IMR-90 (cell line): ENCODE measurements at regions not wholly inside any gene's neighbourhood (a gene's known extent, or its start where the extent isn't known, plus 50 kb on each side); places are given as distances from the start of the nearest gene placed in this dataset.

ENCODE experiments used
- ATAC-seq: fragments of 200-7000 bp; cut with Tn5 transposase; 2 replicates; pipeline ENCODE4 v1.9.1; 2020; ENCODE audit warnings: low read depth, mild to moderate bottlenecking, moderate library complexity
- BruUV-seq: library from RNA; stranded (reverse); fragments of 400-500 nt; replicated peaks from 2 replicates; lab custom pipeline; 2021; lab: Mats Ljungman, UMichigan
- CTCF ChIA-PET: fragments of 300-600 bp; formaldehyde crosslinking; extraction: SDS; loops from one replicate; lab custom pipeline; 2021; ENCODE audit warnings: antibody characterized with exemption; lab: Yijun Ruan, JAX
- POLR2A ChIA-PET: fragments of 300-600 bp; sonication (Branson Sonifier 250); formaldehyde crosslinking; loops from one replicate; lab custom pipeline; 2022; ENCODE audit warnings: antibody characterized with exemption; ENCODE audit not compliant: unreplicated experiment; lab: Charles Lee
- DNase-seq: peaks from one replicate; pipeline ENCODE4 v3.0.0; 2013
- H2AFZ ChIP-seq: replicated peaks from 2 replicates; pipeline ENCODE3; 2013; ENCODE audit warnings: low read length, mild to moderate bottlenecking; ENCODE audit not compliant: poor library complexity
- H2AK5ac ChIP-seq: 2 replicates; pipeline ENCODE4 v1.6.1; 2013; ENCODE audit warnings: low read depth, low read length, inconsistent platforms
- H2AK9ac ChIP-seq: replicated peaks from 2 replicates; pipeline ENCODE3; 2013; ENCODE audit warnings: mild to moderate bottlenecking, low read depth, low read length, moderate library complexity; ENCODE audit not compliant: poor library complexity
- H2BK120ac ChIP-seq: 2 replicates; pipeline ENCODE4 v1.6.1; 2013; ENCODE audit warnings: low read depth, low read length, inconsistent platforms
- H2BK15ac ChIP-seq: 3 replicates; pipeline ENCODE4 v1.6.1; 2013; ENCODE audit warnings: low read depth, low read length, inconsistent platforms
- H2BK20ac ChIP-seq: 2 replicates; pipeline ENCODE4 v1.6.1; 2013; ENCODE audit warnings: low read depth, mild to moderate bottlenecking, inconsistent platforms, low read length, moderate library complexity
- H2BK5ac ChIP-seq: 2 replicates; pipeline ENCODE4 v1.6.1; 2013; ENCODE audit warnings: mild to moderate bottlenecking, low read depth, low read length, inconsistent platforms; ENCODE audit not compliant: poor library complexity, severe bottlenecking
- H3K14ac ChIP-seq: replicated peaks from 2 replicates; pipeline ENCODE4 v1.6.1; 2013; ENCODE audit warnings: low read depth, low read length, inconsistent platforms
- H3K18ac ChIP-seq: 2 replicates; pipeline ENCODE4 v1.6.1; 2013; ENCODE audit warnings: low read depth, low read length, control low read depth
- H3K23ac ChIP-seq: 2 replicates; pipeline ENCODE4 v1.6.1; 2013; ENCODE audit warnings: low read depth, low read length, inconsistent platforms
- H3K27ac ChIP-seq: 2 replicates; pipeline ENCODE4 v1.5.1; 2013; ENCODE audit warnings: mild to moderate bottlenecking, control low read depth, low read length; ENCODE audit not compliant: insufficient read depth
- H3K27me3 ChIP-seq: 2 replicates; pipeline ENCODE4 v1.6.1; 2013; ENCODE audit warnings: low read length; ENCODE audit not compliant: control insufficient read depth, insufficient read depth
- H3K36me3 ChIP-seq: 2 replicates; pipeline ENCODE4 v1.6.1; 2013; ENCODE audit warnings: low read length, mixed read lengths; ENCODE audit not compliant: control insufficient read depth, insufficient read depth
- H3K4ac ChIP-seq: 2 replicates; pipeline ENCODE4 v1.6.1; 2013; ENCODE audit warnings: low read depth, low read length, inconsistent platforms
- H3K4me1 ChIP-seq: 2 replicates; pipeline ENCODE4 v1.6.1; 2013; ENCODE audit warnings: low read length, mixed read lengths; ENCODE audit not compliant: control insufficient read depth, insufficient read depth
- H3K4me2 ChIP-seq: 2 replicates; pipeline ENCODE4 v1.6.1; 2013; ENCODE audit warnings: low read depth, mild to moderate bottlenecking, control low read depth, low read length, moderate library complexity
- H3K4me3 ChIP-seq: 2 replicates; pipeline ENCODE4 v1.5.1; 2013; ENCODE audit warnings: low read depth, mild to moderate bottlenecking, control low read depth, low read length, moderate library complexity; ENCODE audit not compliant: insufficient read depth
- H3K56ac ChIP-seq: 2 replicates; pipeline ENCODE4 v1.6.1; 2013; ENCODE audit warnings: low read length, inconsistent platforms; ENCODE audit not compliant: insufficient read depth; ENCODE audit errors: extremely low read depth
- H3K79me1 ChIP-seq, 2 experiments: 2 replicates each; pipeline ENCODE4 v1.6.1; 2013; ENCODE audit warnings: low read length in 2 of 2, inconsistent platforms in 1 of 2, low read depth in 1 of 2
- H3K9ac ChIP-seq: 2 replicates; pipeline ENCODE4 v1.6.1; 2013; ENCODE audit warnings: low read depth, low read length, control low read depth
- H3K9me1 ChIP-seq: 2 replicates; pipeline ENCODE4 v1.6.1; 2013; ENCODE audit warnings: low read length, inconsistent platforms; ENCODE audit not compliant: insufficient read depth
- H3K9me3 ChIP-seq: 2 replicates; pipeline ENCODE4 v1.6.1; 2013; ENCODE audit warnings: low read length; ENCODE audit not compliant: control insufficient read depth, insufficient read depth
- H4K20me1 ChIP-seq: 2 replicates; pipeline ENCODE4 v1.6.1; 2013; ENCODE audit warnings: low read length, inconsistent platforms; ENCODE audit not compliant: insufficient read depth
- H4K5ac ChIP-seq: 2 replicates; pipeline ENCODE4 v1.6.1; 2013; ENCODE audit warnings: mild to moderate bottlenecking, low read depth, low read length, control low read depth
- H4K8ac ChIP-seq, 2 experiments: 2 replicates each; pipeline ENCODE4 v1.6.1; 2013; ENCODE audit warnings: low read depth in 2 of 2, low read length in 2 of 2, control low read depth in 1 of 2, inconsistent platforms in 1 of 2
- H4K91ac ChIP-seq: 2 replicates; pipeline ENCODE4 v1.6.1; 2013; ENCODE audit warnings: low read depth, low read length, inconsistent platforms; ENCODE audit not compliant: insufficient read depth
- CEBPB ChIP-seq: IDR thresholded peaks from 2 replicates; pipeline ENCODE4 v1.6.1; 2012; ENCODE audit warnings: low read depth, low read length, improper control_type of control experiment
- POLR2A ChIP-seq: IDR thresholded peaks from 2 replicates; pipeline ENCODE4 v1.6.1; 2012; ENCODE audit warnings: mild to moderate bottlenecking, low read depth, low read length
- RAD21 ChIP-seq: IDR thresholded peaks from 2 replicates; pipeline ENCODE4 v1.6.1; 2012; ENCODE audit warnings: low read length, improper control_type of control experiment
- RCOR1 ChIP-seq: IDR thresholded peaks from 2 replicates; pipeline ENCODE4 v1.6.1; 2012; ENCODE audit warnings: mild to moderate bottlenecking, low read length, improper control_type of control experiment; ENCODE audit not compliant: insufficient replicate concordance
- WGBS, 2 experiments: methylation state at CpG; one replicate each; pipeline versions ENCODE4 v1.1.5 to v1.1.7; 2013; ENCODE audit warnings: missing lambda C conversion rate in 2 of 2; ENCODE audit not compliant: insufficient read length in 1 of 2; ENCODE audit errors: extremely low coverage in 2 of 2; 5-methylcytosine and 5-hydroxymethylcytosine counted together
- dilution Hi-C: fragments of 300-500 bp; cut with HindIII; formaldehyde crosslinking; loops from one replicate; pipeline ENCODE4 v1.14.3; 2018; ENCODE audit warnings: low sequenced_read_pairs; ENCODE audit not compliant: unreplicated experiment
- in situ Hi-C: fragments of 300-500 bp; cut with MboI; formaldehyde crosslinking; loops from 3 replicates; pipeline ENCODE4 v1.14.3; 2019; ENCODE audit warnings: low sequenced_read_pairs, inconsistent platforms, mixed read lengths
- intact Hi-C: fragments of 100-400 bp; cut with micrococcal nuclease; formaldehyde crosslinking; loops from 2 replicates; pipeline ENCODE4 v1.10.0; 2022

- H4K91ac ChIP-seq: peak overlapping the region; percentile 1; the same call in 1 of the 2 replicates
- H3K27ac ChIP-seq: no peak overlapping the region
- H2AFZ ChIP-seq: no peak overlapping the region
- H4K5ac ChIP-seq: no peak overlapping the region
- peaks cover 2% of the 10 kb centered on the region; the same call in 1 of the 2 replicates for H3K4me1 ChIP-seq
- H3K56ac ChIP-seq: no peak overlapping the region
- no peak overlapping the region for H3K9ac ChIP-seq
- H2AK9ac ChIP-seq: no peak overlapping the region
- no peak overlapping the region; the same call in 2 of the 3 replicates for H2BK15ac ChIP-seq
- ATAC-seq: peak; percentile 93
- no peaks in the 10 kb centered on the region for H4K20me1 ChIP-seq
- H3K18ac ChIP-seq: no peak overlapping the region
- H2AK5ac ChIP-seq: no peak overlapping the region
- peak; percentile 38 for DNase-seq
- no peaks in the 10 kb centered on the region for H3K36me3 ChIP-seq
- H3K27me3 ChIP-seq: no peaks in the 10 kb centered on the region
- no peak overlapping the region; a peak in 1 of 4 replicates for H4K8ac ChIP-seq
- H3K23ac ChIP-seq: no peak overlapping the region
- H2BK5ac ChIP-seq: peak overlapping the region; percentile 98
- H3K79me1 ChIP-seq: no peaks in the 10 kb centered on the region
- H3K4me3 ChIP-seq: no peak overlapping the region
- no peaks in the 10 kb centered on the region for H3K9me1 ChIP-seq
- H3K4me2 ChIP-seq: no peak overlapping the region
- no peak overlapping the region for H3K14ac ChIP-seq
- POLR2A ChIA-PET: no interaction called here
- peaks cover 4% of the 10 kb centered on the region for H3K9me3 ChIP-seq
- dilution Hi-C loops (no loop called here), in situ Hi-C loops (loop anchor here (10.0 kb wide), 1 partner anchor 347 kb away; the partner anchor contains the start of gene DSEL), intact Hi-C loops (loop anchor here (5.0 to 10.0 kb wide), 3 partner anchors 187 to 647 kb away; partner anchors contain the start of gene DSEL)
- no CpG with 5 or more reads among the region's 1 CpG for WGBS, 2 experiments
- TF ChIP-seq RAD21 (no peak), POLR2A (no peak), RCOR1 (no peak), CEBPB (no peak)
- no TSS peak for BruUV-seq
- peak overlapping the region; percentile 41; the same call in 1 of the 2 replicates for H2BK120ac ChIP-seq
- CTCF ChIA-PET: no interaction called here
- H3K4ac ChIP-seq: no peak overlapping the region; the same call in 1 of the 2 replicates
- no peak overlapping the region for H2BK20ac ChIP-seq
These were observed 345.5 kb upstream of the DSEL start for GRCh38 chr18:67862069-67862468.
